Stimulated activated naive CD8-positive, alpha-beta T cell treated with anti-CD3 and anti-CD28 coated beads, Interleukin-15, amount 100 ng/mL, for 72 hours (primary cell): ENCODE measurements at regions not wholly inside any gene's neighbourhood (a gene's known extent, or its start where the extent isn't known, plus 50 kb on each side); places are given as distances from the start of the nearest gene placed in this dataset.
"Not testable (repeated sequence)": the region's sequence is repeated elsewhere in the genome, so short reads cannot be mapped to it uniquely, and the experiment has no call there.

Experiments
- ATAC-seq: fragments of 150-1000 bp; cut with Tn5 transposase; 2 replicates; pipeline ENCODE4 v1.10.0; 2021; ENCODE audit warnings: mild to moderate bottlenecking, moderate library complexity
- DNase-seq, 2 donors: peaks; one replicate each; pipeline ENCODE4 v3.0.0; 2021 to 2022
- H3K27ac Mint-ChIP-seq, 2 donors: one replicate each; pipeline ENCODE4 v1.8.0; 2022; ENCODE audit warnings: mild to moderate bottlenecking in 2 of 2, mixed read lengths in 2 of 2, moderate library complexity in 2 of 2
- H3K27me3 Mint-ChIP-seq: one replicate; pipeline ENCODE4 v1.8.0; 2022; ENCODE audit warnings: mixed read lengths
- H3K4me1 Mint-ChIP-seq: one replicate; pipeline ENCODE4 v1.8.0; 2022; ENCODE audit warnings: mild to moderate bottlenecking, mixed read lengths
- H3K4me3 Mint-ChIP-seq, 2 donors: one replicate each; pipeline ENCODE4 v1.8.0; 2022; ENCODE audit warnings: mild to moderate bottlenecking in 2 of 2, mixed read lengths in 2 of 2, moderate library complexity in 1 of 2
- H3K9me3 Mint-ChIP-seq, 2 donors: one replicate each; pipeline ENCODE4 v1.8.0; 2022; ENCODE audit warnings: mixed read lengths in 2 of 2

DNA sequence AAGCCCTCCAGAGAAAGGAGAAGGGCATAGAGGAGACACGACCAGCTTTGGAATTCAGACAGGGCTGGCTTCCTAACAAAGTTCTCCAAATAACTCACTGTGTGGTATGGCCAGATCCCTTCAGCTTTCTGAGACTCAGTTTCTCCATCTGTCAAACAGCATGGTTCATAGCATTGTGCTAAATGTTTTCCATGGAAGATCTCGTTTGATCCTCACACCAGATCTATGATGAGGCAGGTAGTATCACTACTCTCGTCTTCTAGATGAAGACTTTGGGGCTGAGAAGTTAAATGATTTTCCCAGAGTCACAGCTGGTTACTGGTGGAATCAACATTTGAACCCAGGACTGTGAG is 507.3 kb downstream of the HAPSTR1 start:
- H3K9me3 Mint-ChIP-seq, result peaks cover 0 to 7% of the 10 kb centered on the region in 2 donors
- peaks cover 7% of the 10 kb centered on the region for H3K27me3 Mint-ChIP-seq
- H3K27ac Mint-ChIP-seq, result no peak overlapping the region

DNA sequence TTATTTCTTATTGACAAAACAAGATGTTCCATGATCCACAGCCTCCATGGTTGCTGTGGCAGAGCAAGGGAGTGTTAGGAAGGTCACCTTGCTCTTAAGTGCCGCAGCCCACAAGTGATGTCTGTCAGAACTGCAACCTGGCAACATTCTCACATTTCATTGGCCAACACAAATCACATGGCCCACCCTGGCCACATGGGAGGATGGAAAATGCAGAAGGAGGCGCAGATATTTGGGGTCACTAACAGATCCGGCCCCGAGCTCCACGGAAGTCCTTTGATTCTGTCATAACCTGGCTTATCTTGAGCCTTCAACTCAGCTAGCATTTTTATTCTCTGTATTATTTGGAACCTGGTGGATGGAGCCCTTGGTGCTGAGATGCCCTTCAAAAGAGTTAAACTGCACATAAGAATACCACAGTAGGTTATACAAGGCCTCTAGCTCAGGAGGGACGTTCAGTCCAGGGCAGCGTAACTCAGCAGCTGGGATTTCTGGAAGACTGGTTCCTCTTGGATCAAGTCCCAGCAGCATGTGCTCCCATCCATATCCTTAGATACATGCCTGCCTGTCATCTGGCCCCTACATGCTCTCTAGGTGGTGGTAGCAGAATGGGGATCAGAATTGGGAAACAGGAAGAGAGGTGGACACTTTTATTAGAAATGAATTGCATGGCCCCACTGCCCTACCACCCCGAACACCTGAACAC is 508.1 kb downstream of the HAPSTR1 start:
- Mint-ChIP-seq H3K27me3 (peaks cover 7% of the 10 kb centered on the region), H3K4me1 (no peaks in the 10 kb centered on the region), H3K27ac (no peak overlapping the region), H3K9me3 (peaks cover 0 to 7% of the 10 kb centered on the region in 2 donors), H3K4me3 (no peak overlapping the region)
- no peak for DNase-seq
- no peak for ATAC-seq

More for the DNA sequence above, 507.3 kb downstream of the HAPSTR1 start:
- Mint-ChIP-seq H3K4me1 (no peaks in the 10 kb centered on the region), H3K4me3 (no peak overlapping the region)
- DNase-seq (no peak), ATAC-seq (no peak)

DNA sequence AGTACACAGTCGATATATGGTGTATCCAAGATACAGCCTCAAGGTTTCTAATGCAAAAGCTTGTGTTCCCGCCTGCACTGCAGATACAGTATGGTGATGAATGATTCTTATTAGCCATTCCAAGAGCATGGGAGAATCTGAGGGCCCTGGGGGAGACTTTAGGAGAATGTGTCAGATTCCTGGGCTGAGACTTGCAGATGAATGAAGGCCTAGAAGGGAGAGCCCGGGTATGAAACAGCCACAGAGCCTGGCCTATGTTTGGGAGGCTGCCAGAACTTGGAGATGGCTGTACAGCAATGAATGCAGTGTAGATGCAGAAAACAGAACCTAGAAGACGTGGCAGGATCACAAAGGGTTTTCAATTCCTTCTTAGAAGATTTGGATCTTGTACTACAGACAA is 510.7 kb downstream of the HAPSTR1 start:
- no peak overlapping the region for H3K4me3 Mint-ChIP-seq
- H3K27me3 Mint-ChIP-seq, result peaks cover 7% of the 10 kb centered on the region
- H3K27ac Mint-ChIP-seq, result no peak overlapping the region
- H3K4me1 Mint-ChIP-seq, result no peaks in the 10 kb centered on the region
- peaks cover 0 to 7% of the 10 kb centered on the region in 2 donors for H3K9me3 Mint-ChIP-seq
- ATAC-seq (no peak), DNase-seq (no peak)

DNA sequence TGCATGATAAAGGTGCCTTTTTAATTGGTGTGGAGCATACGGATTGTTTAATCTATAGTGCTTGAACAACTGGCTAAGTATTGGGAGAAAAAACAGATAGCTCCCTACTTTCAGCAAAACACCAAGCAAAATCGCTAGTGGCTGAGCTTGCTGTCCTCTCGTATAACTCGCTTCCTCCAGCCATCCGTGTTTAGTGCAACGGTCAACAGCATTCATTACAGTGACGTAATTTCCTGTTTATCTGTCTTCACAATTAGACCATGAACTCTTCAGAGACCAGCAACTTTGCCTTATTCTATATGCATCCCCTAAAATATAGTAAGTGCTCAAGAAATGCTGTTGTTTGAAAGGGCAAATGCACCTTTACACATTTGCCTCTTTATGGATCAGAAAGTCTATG is 511.9 kb downstream of the HAPSTR1 start:
- Mint-ChIP-seq H3K4me3 (no peak overlapping the region), H3K4me1 (no peaks in the 10 kb centered on the region), H3K27me3 (peaks cover 7% of the 10 kb centered on the region), H3K9me3 (peaks cover 0 to 7% of the 10 kb centered on the region in 2 donors), H3K27ac (no peak overlapping the region)
- no peak for ATAC-seq
- no peak for DNase-seq

DNA sequence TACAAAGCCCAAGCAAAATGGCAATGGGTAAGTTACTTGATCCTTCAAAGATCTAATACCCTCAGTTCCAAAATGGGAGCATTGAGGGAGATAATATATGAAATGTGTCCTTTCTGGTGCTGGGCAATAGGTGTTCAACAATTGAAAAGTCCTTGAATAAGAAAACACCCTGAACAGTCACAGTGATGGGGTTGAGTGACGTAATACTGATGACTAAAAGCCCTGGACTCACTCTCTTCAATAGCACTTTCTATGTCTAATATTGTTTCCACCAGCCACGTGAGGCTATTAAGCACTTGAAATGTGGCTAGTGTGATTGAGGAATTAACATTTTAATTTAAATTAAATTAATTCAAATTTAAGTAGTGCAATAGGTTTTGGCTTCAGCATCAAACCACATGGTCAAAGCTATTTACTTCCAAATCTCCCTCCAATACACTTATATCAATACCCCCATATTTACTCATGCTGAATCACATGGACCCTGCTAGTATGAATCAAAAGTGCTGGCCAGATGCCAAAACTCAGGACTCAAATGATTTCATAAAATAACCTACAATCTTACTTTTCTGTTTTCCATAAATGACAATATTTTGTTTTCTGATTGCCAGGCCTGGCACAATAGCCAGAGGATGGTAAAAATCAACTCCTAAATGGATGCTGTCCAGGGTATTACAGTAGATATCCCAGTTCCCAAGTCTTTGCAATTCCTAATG is 516.2 kb downstream of the HAPSTR1 start:
- Mint-ChIP-seq H3K27me3 (no peaks in the 10 kb centered on the region), H3K27ac (no peak overlapping the region), H3K4me1 (no peaks in the 10 kb centered on the region), H3K4me3 (no peak overlapping the region), H3K9me3 (no peaks in the 10 kb centered on the region)
- no peak for ATAC-seq
- no peak for DNase-seq

DNA sequence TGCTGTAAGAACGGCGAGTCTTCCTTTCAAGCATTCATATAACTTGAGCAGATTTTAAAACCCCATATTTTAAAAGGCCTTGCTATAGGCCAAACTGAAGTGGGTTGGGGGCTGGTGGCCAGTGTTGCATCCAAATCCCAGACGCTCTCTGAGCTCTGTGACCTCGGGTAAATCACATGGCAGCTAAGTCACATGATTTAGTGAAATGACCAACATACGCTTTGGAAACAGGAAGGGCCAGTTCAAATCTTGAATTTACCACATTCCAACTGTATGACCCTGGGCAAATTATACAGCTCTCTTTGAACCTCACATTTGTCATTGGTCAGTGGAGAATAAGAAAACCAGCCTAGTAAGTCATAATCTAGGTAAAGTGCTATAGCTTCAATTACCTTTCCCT is 519.3 kb downstream of the HAPSTR1 start:
- no peak for ATAC-seq
- no peaks in the 10 kb centered on the region for H3K9me3 Mint-ChIP-seq
- no peak for DNase-seq
- H3K4me3 Mint-ChIP-seq, result no peak overlapping the region
- no peak overlapping the region for H3K27ac Mint-ChIP-seq
- H3K27me3 Mint-ChIP-seq, result no peaks in the 10 kb centered on the region
- H3K4me1 Mint-ChIP-seq, result no peaks in the 10 kb centered on the region

DNA sequence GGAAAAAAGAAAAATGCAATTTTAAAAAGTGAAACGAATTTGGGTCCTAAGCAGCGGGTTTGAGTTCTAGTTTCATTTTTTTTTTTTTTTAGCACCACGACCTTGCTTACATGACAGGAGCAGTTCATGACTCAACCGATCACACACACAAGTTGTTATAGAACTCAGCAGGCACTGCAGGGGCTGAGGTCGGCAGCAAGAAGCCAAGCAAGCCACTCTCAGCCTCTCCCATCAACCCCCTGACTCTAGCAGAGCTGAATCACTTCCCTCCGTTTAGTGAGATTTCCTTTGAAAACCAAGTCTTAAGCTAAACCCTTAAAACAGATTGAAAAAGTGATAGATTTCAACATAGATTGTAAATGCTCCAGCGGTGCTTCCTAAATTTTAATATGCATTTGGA is 520.8 kb downstream of the HAPSTR1 start:
- no peak for ATAC-seq

DNA sequence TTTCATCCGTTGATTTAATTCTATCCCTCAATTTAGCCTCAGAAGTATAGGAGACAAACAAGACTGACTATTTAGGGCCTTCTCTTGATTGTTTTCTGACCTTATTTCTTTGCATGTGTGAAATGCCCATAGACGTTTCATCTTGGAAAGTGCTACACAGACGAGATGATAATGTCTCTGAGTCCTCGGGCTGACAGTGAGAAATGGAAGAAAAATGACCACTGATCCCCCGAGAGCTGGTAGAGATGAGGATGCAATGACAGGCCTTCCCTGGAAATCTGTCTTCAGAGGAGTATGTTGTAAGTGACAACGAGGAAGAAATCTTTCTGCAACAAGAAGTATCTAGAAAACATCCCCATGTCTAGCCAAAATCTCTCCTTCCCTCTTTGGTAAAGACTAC is 522.9 kb downstream of the HAPSTR1 start:
- H3K4me1 Mint-ChIP-seq, result no peaks in the 10 kb centered on the region
- no peak overlapping the region for H3K27ac Mint-ChIP-seq
- no peak overlapping the region for H3K4me3 Mint-ChIP-seq

More for the DNA sequence above, 520.8 kb downstream of the HAPSTR1 start:
- H3K4me1 Mint-ChIP-seq, result no peaks in the 10 kb centered on the region
- H3K27me3 Mint-ChIP-seq, result no peaks in the 10 kb centered on the region
- H3K9me3 Mint-ChIP-seq, result no peaks in the 10 kb centered on the region
- H3K27ac Mint-ChIP-seq, result no peak overlapping the region
- no peak for DNase-seq
- no peak overlapping the region for H3K4me3 Mint-ChIP-seq

DNA sequence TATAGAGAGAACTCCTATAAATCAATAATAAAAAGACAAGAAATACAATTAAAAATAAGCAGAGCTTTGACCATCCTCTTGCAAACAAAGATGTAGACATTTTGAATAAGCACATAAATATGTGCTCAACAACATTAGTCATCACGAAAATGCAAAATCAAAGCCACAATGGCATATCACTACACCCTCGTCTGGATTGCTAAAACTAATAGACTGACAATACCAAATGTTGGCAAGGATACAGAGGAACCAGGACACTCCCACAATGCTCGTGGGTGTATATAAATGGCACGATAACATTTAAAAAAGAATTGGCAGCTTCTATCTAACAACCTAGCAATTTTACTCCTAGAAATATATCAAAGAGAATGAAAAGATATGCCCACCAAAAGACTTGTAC is 530.8 kb downstream of the HAPSTR1 start:
- peaks cover 0 to 9% of the 10 kb centered on the region in 2 donors for H3K9me3 Mint-ChIP-seq
- DNase-seq (no peak), ATAC-seq (no peak)
- H3K27ac Mint-ChIP-seq, result no peak overlapping the region
- H3K4me1 Mint-ChIP-seq, result no peaks in the 10 kb centered on the region
- H3K4me3 Mint-ChIP-seq, result no peak overlapping the region
- no peaks in the 10 kb centered on the region for H3K27me3 Mint-ChIP-seq

More for the DNA sequence above, 522.9 kb downstream of the HAPSTR1 start:
- DNase-seq (no peak), ATAC-seq (no peak)
- Mint-ChIP-seq H3K27me3 (no peaks in the 10 kb centered on the region), H3K9me3 (peaks cover 0 to 5% of the 10 kb centered on the region in 2 donors)

DNA sequence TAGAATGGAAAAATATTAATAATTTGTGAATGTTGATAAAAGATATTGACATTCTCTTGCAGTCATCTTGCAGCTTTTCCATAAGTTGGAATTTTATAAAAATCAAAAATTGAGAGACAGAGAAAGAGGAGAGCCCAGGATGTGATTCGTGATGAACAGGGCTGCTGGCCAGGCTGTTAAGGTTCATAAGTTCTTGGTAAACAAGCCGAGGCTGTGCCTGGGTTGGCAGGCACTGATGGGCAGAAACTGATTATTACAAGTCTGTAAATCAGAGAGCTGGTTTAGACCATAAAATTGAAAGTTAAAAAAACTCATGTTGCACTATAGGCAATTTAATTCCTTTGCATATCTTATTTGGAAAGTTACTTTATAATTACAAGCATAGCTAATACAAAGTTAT is 533.7 kb downstream of the HAPSTR1 start:
- no peaks in the 10 kb centered on the region for H3K4me1 Mint-ChIP-seq
- no peak overlapping the region for H3K4me3 Mint-ChIP-seq
- no peak overlapping the region for H3K27ac Mint-ChIP-seq
- no peaks in the 10 kb centered on the region for H3K9me3 Mint-ChIP-seq
- no peak for ATAC-seq
- DNase-seq, result no peak
- H3K27me3 Mint-ChIP-seq, result no peaks in the 10 kb centered on the region

DNA sequence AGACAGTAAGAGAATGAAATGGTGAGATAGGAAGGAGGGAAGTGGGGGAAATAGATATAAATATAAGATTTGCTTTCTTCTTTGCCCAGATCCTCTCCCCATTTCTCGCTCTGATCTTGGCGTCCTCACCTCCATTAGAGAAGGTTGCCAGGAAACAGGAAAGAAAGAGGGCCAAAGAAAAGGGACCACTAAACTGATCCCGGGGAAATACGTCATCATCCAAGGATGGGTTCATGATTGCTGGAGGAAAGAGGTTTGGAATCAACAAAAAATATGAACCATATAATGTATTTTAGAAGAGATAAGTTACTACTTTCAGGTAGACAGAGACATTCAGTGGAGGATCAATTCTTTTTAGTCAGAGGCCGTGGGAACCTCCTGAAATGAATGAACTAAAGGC is 536.0 kb downstream of the HAPSTR1 start:
- Mint-ChIP-seq H3K4me3 (no peak overlapping the region), H3K9me3 (peaks cover 5 to 7% of the 10 kb centered on the region in 2 donors), H3K4me1 (no peaks in the 10 kb centered on the region), H3K27me3 (no peaks in the 10 kb centered on the region), H3K27ac (no peak overlapping the region)
- no peak for ATAC-seq
- no peak for DNase-seq

DNA sequence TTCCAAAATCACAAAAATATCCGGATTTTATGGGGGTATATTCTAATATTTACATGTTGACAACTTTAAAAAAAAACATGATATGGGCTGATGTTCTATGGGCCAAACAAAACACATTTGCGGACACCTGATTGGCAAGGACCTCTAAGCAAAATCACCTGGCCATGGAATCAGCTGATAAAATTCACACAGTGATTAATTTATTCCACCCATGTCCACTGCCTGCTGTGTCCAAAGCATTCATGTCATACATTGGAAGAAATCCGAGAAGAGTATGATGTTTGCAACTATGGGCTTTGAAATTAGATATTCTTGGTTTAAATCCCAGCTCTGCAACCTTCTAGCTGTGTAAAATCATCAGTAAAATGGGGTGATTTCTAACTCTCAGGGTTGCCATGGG is 538.7 kb downstream of the HAPSTR1 start:
- Mint-ChIP-seq H3K27me3 (no peaks in the 10 kb centered on the region), H3K4me1 (no peaks in the 10 kb centered on the region)

DNA sequence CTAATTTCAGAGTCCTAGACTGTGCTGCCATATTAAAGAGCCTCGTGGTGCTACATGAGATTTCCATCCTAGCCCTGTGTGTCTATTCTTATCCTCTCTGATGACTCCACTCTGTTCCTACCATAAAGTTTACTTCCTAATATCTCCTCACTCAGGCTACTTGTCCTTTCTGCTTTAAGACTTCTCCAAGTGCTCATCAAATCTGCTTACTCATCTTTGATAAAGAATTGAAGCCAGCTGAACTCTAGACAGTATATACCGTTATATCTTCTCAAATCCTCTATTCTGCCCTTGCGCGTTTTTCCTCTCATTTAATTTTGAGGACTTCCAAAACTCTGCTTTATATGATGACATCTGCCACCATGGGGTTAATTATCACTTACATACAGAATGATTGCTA is 539.5 kb downstream of the HAPSTR1 start:
- ATAC-seq (no peak), DNase-seq (no peak)
- Mint-ChIP-seq H3K27ac (no peak overlapping the region), H3K4me3 (no peak overlapping the region), H3K4me1 (no peaks in the 10 kb centered on the region), H3K9me3 (peaks cover 13 to 16% of the 10 kb centered on the region in 2 donors), H3K27me3 (no peaks in the 10 kb centered on the region)

More for the DNA sequence above, 538.7 kb downstream of the HAPSTR1 start:
- H3K9me3 Mint-ChIP-seq, result peaks cover 13 to 16% of the 10 kb centered on the region in 2 donors
- DNase-seq (no peak), ATAC-seq (no peak)
- no peak overlapping the region for H3K27ac Mint-ChIP-seq
- no peak overlapping the region for H3K4me3 Mint-ChIP-seq

DNA sequence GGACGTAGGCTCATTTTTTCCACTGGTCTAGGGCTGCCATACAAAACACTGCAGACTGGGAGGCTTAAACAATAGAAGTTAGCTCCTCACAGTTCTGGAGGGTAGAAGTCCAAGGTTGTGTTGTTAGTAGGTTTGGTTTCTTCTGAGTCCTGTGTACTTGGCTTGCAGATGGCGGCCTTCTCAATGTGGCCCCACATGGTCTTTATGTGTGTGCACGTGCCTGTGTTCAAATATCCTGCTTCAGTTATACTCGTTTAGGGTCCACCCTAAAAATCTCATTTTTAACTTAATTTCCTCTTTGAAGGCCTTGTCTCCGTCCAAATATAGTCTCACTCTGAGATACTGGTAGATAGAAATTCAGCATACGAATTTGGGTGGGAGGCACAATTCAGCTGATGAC is 542.4 kb downstream of the HAPSTR1 start:
- ATAC-seq (no peak), DNase-seq (no peak)
- Mint-ChIP-seq H3K9me3 (peaks cover 13 to 16% of the 10 kb centered on the region in 2 donors), H3K4me3 (no peak overlapping the region), H3K27me3 (no peaks in the 10 kb centered on the region), H3K4me1 (no peaks in the 10 kb centered on the region), H3K27ac (no peak overlapping the region)

DNA sequence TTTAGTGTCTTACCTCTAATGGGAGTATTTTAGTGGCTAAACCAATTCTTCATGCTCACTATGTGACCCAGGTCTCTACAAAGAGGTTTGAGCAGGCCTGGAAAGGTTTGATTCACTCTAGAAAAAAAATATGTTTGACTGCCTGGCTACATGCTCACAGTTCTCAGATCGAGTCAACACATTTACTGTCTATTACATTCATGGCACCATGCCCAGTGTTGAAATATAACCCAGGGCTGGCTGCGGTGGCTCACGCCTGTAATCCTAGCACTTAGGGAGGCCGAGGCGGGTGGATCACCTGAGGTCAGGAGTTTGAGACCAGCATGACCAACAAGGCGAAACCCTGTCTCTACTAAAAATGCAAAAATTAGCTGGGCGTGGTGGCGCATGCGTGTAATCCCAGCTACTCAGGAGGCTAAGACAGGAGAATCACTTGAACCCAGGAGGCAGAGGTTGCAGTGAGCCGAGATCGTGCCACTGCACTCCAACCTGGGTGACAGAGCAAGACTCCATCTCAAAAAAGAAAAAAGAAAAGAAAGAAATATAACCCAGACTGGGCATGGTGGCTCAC is 543.8 kb downstream of the HAPSTR1 start:
- ATAC-seq, DNase-seq, H3K4me3 Mint-ChIP-seq, H3K27ac Mint-ChIP-seq, H3K27me3 Mint-ChIP-seq, H3K4me1 Mint-ChIP-seq: not testable (repeated sequence)
- H3K9me3 Mint-ChIP-seq, result peaks cover 13 to 16% of the 10 kb centered on the region in 2 donors

DNA sequence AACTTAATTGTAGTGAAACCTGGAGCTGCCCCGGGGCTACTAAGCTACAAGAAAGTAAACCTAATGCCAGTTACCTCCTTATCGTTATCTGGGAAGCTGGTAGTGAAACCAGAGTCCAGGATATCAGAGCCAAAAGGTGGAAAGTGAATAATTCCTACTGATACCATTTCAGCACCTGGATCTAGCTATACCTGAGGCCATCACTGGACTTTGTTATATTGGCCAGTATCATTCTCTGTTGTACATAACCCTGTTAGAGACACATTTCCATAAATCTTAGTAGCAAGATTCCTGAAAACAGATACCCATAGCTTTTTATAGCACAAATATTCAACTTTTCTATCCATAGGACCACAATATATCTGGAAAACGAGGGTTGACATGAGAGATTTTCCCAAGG is 538.0 kb downstream of the GRIN2A start:
- Mint-ChIP-seq H3K27me3 (no peaks in the 10 kb centered on the region), H3K9me3 (no peaks in the 10 kb centered on the region), H3K4me1 (no peaks in the 10 kb centered on the region), H3K4me3 (no peak overlapping the region), H3K27ac (no peak overlapping the region)
- no peak for ATAC-seq
- DNase-seq, result no peak
